GM19035 (cell line): ENCODE measurements at regions not wholly inside any gene's neighbourhood (a gene's known extent, or its start where the extent isn't known, plus 50 kb on each side); places are given as distances from the start of the nearest gene placed in this dataset.

Source experiments
- ATAC-seq: cut with Tn5 transposase; IDR thresholded peaks from one replicate; pipeline ENCODE4 v1.9.1; 2021; ENCODE audit not compliant: unreplicated experiment

GRCh38 chr1:84759756-84760155, 69.5 kb upstream of the SSX2IP start:
- ATAC-seq = no peak

GRCh38 chr1:84758968-84759491, 68.8 kb upstream of the SSX2IP start:
- ATAC-seq = no peak

GRCh38 chr1:84758476-84758875, 68.2 kb upstream of the SSX2IP start:
- no peak for ATAC-seq

- no peak for ATAC-seq
These were observed 67.0 kb upstream of the SSX2IP start for GRCh38 chr1:84757301-84757700.

DNA sequence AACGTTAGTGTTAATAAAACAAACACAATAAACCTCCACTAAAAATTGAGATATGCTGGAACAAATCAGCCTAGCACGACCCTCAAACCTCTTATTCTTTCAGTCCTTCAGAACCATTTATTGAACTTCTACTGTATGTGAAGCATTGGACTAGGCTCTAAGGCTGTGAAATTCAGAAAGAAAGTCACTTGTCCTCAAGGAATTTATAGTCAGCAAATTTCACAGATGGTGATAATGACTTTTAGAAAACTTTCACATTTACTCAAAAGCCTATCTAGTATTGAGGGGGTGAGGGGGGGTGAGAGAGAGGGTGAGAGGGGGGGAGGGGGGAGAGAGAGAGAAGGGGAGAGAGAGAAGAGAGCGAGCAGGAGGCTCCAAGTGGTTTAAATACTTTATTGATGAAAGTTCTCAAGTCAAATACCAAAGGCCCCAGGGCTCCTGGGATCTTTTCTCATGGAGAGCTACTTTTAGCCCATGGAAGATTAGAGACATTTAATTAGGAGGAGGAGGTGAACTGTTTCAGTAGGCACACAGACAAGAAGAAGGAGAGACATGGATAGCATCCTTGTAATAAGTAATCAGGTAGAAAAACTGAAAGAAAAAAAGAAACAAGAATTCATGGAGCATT, 66.3 kb upstream of the SSX2IP start:
- ATAC-seq = no peak

DNA sequence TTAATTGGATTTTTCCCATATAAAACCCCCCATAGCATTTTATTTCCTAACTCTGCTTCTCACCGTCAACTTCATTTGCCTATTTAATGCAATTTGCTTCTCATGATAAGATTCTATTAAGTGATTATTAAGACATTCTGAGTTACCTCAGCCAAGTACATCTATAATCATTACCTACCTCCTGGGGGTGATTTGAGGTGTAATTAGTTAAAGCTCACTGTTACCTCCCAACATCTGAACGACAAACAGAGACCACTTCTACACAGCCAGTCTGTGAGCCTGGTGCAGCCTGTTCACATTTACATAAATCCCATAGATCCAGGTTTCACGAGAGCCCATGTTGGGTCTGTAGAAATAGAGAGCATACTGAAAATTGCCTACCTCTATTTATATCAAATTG, 65.7 kb upstream of the SSX2IP start:
- no peak for ATAC-seq

- no peak for ATAC-seq
These were observed 65.0 kb upstream of the SSX2IP start for GRCh38 chr1:84755216-84755615.

DNA sequence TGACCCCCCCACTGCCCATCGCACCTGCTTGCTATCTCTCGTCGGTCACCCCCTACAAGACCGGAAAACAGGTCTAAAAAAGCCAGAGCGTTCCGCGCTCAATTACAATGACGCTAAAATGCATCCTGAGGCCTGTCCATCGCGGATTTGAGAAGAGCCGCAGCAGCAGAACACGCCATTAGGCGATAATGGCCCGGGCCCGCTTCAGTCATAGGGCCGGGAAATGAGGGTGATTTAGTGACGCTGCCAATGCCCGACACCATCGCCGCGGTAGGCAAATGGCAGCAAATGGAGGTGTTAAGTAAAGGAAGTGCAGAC, 64.1 kb upstream of the SSX2IP start:
- no peak for ATAC-seq

DNA sequence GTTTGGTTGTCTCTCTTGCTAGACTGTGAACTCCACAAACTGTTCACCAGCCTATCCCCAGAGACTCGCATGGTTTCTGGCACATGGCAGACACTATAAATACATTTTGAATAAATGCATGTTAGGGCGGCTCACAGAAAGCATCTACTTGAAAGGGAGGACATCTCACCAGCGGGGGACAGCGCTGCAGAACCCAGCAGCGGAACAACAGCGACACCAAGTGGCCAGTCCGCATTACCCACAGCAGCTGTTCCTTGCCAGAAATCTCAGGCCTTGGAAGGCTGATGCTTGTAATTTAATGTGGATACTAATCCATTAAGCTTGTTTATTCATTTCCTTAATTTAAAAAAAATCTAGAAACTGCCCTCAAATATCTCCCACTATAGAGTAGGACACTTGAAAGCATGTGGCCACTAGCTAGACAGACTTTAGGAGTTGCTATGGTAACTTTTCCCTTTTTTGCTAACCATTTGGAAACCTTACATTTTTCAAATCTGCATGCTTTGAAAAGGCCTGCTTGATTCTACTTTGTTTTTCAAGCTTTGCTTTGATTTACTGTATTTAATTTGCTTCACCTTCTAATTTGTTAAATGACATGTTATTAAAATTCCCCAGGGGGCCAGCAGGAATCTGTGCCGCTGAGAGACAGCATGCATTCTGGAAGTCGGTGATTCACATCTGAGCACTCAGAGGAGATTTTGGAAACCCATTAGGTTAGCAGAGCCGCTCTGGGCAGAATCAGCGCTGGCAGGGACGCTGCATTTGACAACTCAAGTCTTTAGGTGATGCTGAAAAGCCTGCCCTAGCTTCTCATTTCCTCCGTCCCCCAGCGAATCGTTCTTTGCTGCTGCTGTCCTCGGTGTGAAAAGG, 63.5 kb upstream of the SSX2IP start:
- peak; percentile 79 for ATAC-seq

DNA sequence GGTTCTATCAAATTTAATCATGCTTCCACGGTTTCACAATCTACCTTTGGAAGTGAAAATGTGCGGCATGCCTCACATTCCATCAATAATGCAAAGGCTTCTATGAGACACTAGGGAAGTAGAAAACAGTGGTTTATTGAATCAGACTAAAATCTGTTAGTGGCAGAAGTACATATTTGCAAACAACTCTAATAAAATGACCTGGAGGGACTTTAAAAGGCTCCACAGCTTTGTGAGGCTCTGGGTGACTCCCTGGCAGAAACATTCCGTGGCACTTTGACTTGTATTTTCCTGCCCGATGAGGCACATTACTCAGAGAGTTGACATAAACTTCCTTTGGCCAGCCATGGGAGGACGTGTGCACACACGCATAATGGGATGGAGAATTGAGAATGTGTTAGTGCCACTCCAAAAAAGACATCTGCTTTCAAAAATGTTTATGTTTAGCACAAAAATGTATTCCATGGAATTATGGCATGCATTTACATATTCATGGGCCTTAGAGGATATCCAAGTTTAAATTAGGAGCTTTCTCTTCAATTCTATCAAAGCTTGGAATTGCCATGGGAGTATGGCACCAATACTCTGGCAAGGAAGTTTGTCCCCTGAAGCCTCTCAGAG, 60.0 kb upstream of the SSX2IP start:
- no peak for ATAC-seq

DNA sequence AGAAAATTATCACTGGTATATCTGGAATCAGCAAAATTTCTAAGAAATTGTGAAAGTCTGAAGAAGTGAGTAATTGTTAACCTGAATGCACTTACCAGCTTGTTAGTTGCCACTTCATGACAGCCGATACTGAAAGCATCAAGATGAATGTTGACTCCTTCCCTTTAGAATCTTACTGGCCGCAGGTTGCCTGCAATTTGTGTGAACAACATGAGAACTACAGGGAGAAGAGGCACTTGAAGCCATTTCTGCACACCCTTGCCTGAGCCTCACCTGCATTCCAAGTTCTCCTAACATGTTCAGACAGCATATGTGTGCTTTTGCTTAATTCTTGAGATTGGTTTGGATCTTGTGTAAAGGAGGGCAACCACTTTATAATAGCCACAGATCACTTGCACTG, 59.2 kb upstream of the SSX2IP start:
- no peak for ATAC-seq

DNA sequence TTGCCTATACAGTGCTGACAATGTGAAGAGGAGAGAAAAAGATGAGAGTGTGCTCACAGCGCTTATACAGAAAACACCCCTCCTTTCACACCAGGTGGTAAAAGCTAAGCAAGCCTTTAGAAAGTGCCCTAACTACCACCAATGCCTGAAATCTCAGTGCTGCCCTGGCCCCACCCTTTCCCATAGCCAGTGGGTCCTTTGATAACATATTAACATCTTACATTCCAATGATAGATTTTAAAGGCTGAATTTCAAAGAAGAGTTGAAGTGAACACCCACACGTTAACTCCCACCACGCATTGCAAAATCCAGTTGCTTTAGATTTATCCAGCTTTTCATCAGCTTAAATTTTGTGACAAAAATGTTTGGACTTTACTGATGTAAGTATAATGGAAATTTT, 58.1 kb upstream of the SSX2IP start:
- no peak for ATAC-seq

GRCh38 chr1:84745857-84746256, 55.6 kb upstream of the SSX2IP start:
- ATAC-seq = no peak

GRCh38 chr1:84743896-84744295, 53.6 kb upstream of the SSX2IP start:
- no peak for ATAC-seq

DNA sequence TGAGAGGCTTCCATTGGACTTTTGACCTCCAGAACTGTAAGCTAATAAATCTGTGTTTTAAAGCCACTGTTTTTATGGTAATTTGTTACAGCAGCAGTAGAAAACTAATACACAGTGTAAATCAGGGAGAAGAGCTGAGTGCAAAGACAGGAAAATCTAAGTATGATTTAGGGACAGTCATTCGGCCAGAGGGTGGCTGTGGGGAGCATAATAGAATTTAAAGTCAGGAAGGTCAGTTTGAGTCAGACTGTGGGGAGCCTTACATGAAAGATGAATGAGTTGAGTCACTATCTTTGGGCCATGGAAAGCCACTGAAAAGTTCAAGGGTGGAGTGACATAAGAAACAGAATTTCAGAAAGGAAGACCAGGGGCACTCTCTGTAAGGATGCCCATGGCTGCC, 52.4 kb upstream of the SSX2IP start:
- ATAC-seq = peak; percentile 75

- ATAC-seq = no peak
These were observed 49.9 kb upstream of the SSX2IP start for GRCh38 chr1:84740050-84740714.
